HepG2 (cell line): ENCODE measurements at regions not wholly inside any gene's neighbourhood (a gene's known extent, or its start where the extent isn't known, plus 50 kb on each side); places are given as distances from the start of the nearest gene placed in this dataset.

ENCODE experiments used
- ATAC-seq: fragments of 200-7000 bp; cut with Tn5 transposase; 3 replicates; pipeline ENCODE4 v1.9.1; 2020; ENCODE audit warnings: mild to moderate bottlenecking, moderate library complexity
- BruUV-seq: library from RNA; stranded (reverse); fragments of 400-500 nt; replicated peaks from 2 replicates; lab custom pipeline; 2021; lab: Mats Ljungman, UMichigan
- CTCF ChIA-PET: fragments of 300-600 bp; formaldehyde crosslinking; extraction: SDS; loops from one replicate; lab custom pipeline; 2021; ENCODE audit warnings: low total read pairs, inconsistent platforms, low intra/inter-chr PET ratio; lab: Yijun Ruan, JAX
- POLR2A ChIA-PET: fragments of 350-600 bp; sonication (Branson Sonifier 250); formaldehyde crosslinking; loops from one replicate; lab custom pipeline; 2020; ENCODE audit warnings: antibody characterized with exemption, inconsistent platforms; lab: Yijun Ruan, JAX
- DNase-seq: peaks from one replicate; pipeline ENCODE4 v3.0.0-alpha.2; 2015; ENCODE audit warnings: low spot score
- FAIRE-seq: peaks from 3 replicates; lab custom pipeline; 2011; peaks lifted over from hg19 to GRCh38; lab: Jason Lieb, UNC
- H2AFZ ChIP-seq: one replicate; pipeline ENCODE4 v1.6.1; 2011; ENCODE audit warnings: low read length, inconsistent platforms
- H3K27ac ChIP-seq: fragments of 300-600 bp; 3 replicates; pipeline ENCODE4 v1.8.0; 2011; ENCODE audit warnings: mixed run types, mild to moderate bottlenecking, mixed read lengths, low read length, inconsistent platforms; ENCODE audit not compliant: insufficient read depth; ENCODE audit errors: extremely low read length
- H3K27me3 ChIP-seq, 2 experiments: fragments of 200-600 bp in 1 of 2; 2 replicates in 1 of 2; 3 replicates in 1 of 2; pipeline versions ENCODE4 v1.6.0 to v1.8.0; 2011; ENCODE audit warnings: low read length in 2 of 2, mild to moderate bottlenecking in 2 of 2, moderate library complexity in 2 of 2, inconsistent platforms in 1 of 2; ENCODE audit not compliant: insufficient read depth in 2 of 2, control insufficient read depth in 1 of 2
- H3K36me3 ChIP-seq, 2 experiments: fragments of 200-600 bp in 1 of 2; replicated peaks in 1 of 2; 2 replicates in 1 of 2; 3 replicates in 1 of 2; pipeline versions ENCODE4 v1.5.1 to v1.8.0; 2011; ENCODE audit warnings: low read length in 2 of 2, inconsistent platforms in 1 of 2; ENCODE audit not compliant: insufficient read depth in 2 of 2, control insufficient read depth in 1 of 2
- H3K4me1 ChIP-seq: 2 replicates; pipeline ENCODE4 v1.5.1; 2012; ENCODE audit warnings: low read length, inconsistent platforms; ENCODE audit not compliant: insufficient read depth
- H3K4me2 ChIP-seq: 2 replicates; pipeline ENCODE4 v1.6.0; 2011; ENCODE audit warnings: low read depth, low read length, inconsistent platforms
- H3K4me3 ChIP-seq, 3 experiments: fragments of 200-600 bp in 1 of 3; sonication (generic), shearing (Covaris generic) in 1 of 3; replicated peaks in 1 of 3; 2 replicates each; pipeline ENCODE4 v1.5.1; 2011 to 2016; ENCODE audit warnings: low read length in 3 of 3, inconsistent platforms in 2 of 3, low read depth in 2 of 3, mild to moderate bottlenecking in 2 of 3, control low read depth in 1 of 3, mixed read lengths in 1 of 3; ENCODE audit not compliant: insufficient read depth in 1 of 3
- H3K79me2 ChIP-seq: one replicate; pipeline ENCODE4 v1.6.1; 2011; ENCODE audit warnings: low read length, inconsistent platforms; ENCODE audit not compliant: insufficient read depth
- H3K9ac ChIP-seq: 2 replicates; pipeline ENCODE4 v1.6.0; 2011; ENCODE audit warnings: mild to moderate bottlenecking, low read depth, low read length, inconsistent platforms; ENCODE audit not compliant: insufficient read depth
- H3K9me3 ChIP-seq: 2 replicates; pipeline ENCODE4 v1.5.1; 2012; ENCODE audit warnings: mild to moderate bottlenecking, low read length
- H4K20me1 ChIP-seq: 2 replicates; pipeline ENCODE4 v1.6.0; 2011; ENCODE audit warnings: inconsistent platforms, mild to moderate bottlenecking, low read length, moderate library complexity; ENCODE audit not compliant: insufficient read depth
- DMAP1 ChIP-seq: IDR thresholded peaks from 2 replicates; pipeline ENCODE4 v1.6.1; 2016
- DNMT1 ChIP-seq: sonication (generic); formaldehyde crosslinking; IDR thresholded peaks from 2 replicates; pipeline ENCODE4 v1.5.1; 2020; ENCODE audit warnings: mild to moderate bottlenecking, missing genetic modification reagents
- KDM6A ChIP-seq: IDR thresholded peaks from 2 replicates; pipeline ENCODE4 v1.6.1; 2016; ENCODE audit warnings: low read depth
- MIER3 ChIP-seq: IDR thresholded peaks from 2 replicates; pipeline ENCODE4 v1.6.1; 2016; ENCODE audit warnings: missing compliant biosample characterization, borderline replicate concordance
- NR3C1 ChIP-seq: sonication (generic); formaldehyde crosslinking; IDR thresholded peaks from 2 replicates; pipeline ENCODE4 v1.4.0; 2020; ENCODE audit warnings: missing genetic modification reagents
- RFX1 ChIP-seq: fragments of 450-650 bp; IDR thresholded peaks from 2 replicates; pipeline ENCODE4 v1.6.1; 2017
- ZNF670 ChIP-seq: sonication (generic); formaldehyde crosslinking; IDR thresholded peaks from 2 replicates; pipeline ENCODE4 v1.8.0; 2022; ENCODE audit warnings: mild to moderate bottlenecking, missing genetic modification reagents, borderline replicate concordance
- ZNF782 ChIP-seq: sonication (generic); formaldehyde crosslinking; IDR thresholded peaks from 2 replicates; pipeline ENCODE4 v1.4.0; 2020; ENCODE audit warnings: missing genetic modification reagents, mild to moderate bottlenecking, borderline replicate concordance
- WGBS: methylation state at CpG from one replicate; pipeline ENCODE4 v1.1.6; 2017; ENCODE audit warnings: low lambda C conversion rate; 5-methylcytosine and 5-hydroxymethylcytosine counted together
- in situ Hi-C: cut with HindIII; loops from 2 replicates; pipeline ENCODE4 v1.10.0; 2017; ENCODE audit warnings: low pct_unique_long_range_greater_than_20kb; ENCODE audit not compliant: extremely low pct_ligation_motif_present
- intact Hi-C: fragments of 100-400 bp; cut with micrococcal nuclease; formaldehyde crosslinking; loops from one replicate; pipeline ENCODE4 v1.10.0; 2022; ENCODE audit not compliant: unreplicated experiment

- Histone ChIP-seq H3K4me2 (no peak overlapping the region), H3K27me3 (peaks cover 13 to 86% of the 10 kb centered on the region in 2 experiments), H3K27ac (no peak overlapping the region), H3K36me3 (no peaks in the 10 kb centered on the region), H3K4me3 (no peak overlapping the region), H3K9me3 (no peaks in the 10 kb centered on the region), H3K9ac (no peak overlapping the region), H3K79me2 (no peaks in the 10 kb centered on the region), H2AFZ (no peak overlapping the region), H4K20me1 (no peaks in the 10 kb centered on the region), H3K4me1 (no peaks in the 10 kb centered on the region)
- ChIA-PET CTCF (no interaction called here), POLR2A (no interaction called here)
- no peak for FAIRE-seq
- ATAC-seq: no peak
- no TSS peak for BruUV-seq
- intact Hi-C loops (no loop called here), in situ Hi-C loops (no loop called here)
- WGBS: 19% methylated on average over 10 of the region's 10 CpGs
- no peak for TF ChIP-seq DMAP1 (CRISPR knock-in tag)
- TF ChIP-seq ZNF670: no peak
- TF ChIP-seq MIER3 (CRISPR knock-in tag): no peak
- no peak for TF ChIP-seq RFX1
- TF ChIP-seq ZNF782: no peak
- DNase-seq: no peak
These were observed 53.6 kb upstream of the ADGRA1 start for GRCh38 chr10:133034092-133034491.

GRCh38 chr10:133033742-133034048 lies 54.0 kb upstream of the ADGRA1 start:
- no peaks in the 10 kb centered on the region for H3K36me3 ChIP-seq
- intact Hi-C loops: no loop called here
- H3K27ac ChIP-seq: no peak overlapping the region
- no peak overlapping the region for H2AFZ ChIP-seq
- H3K79me2 ChIP-seq: no peaks in the 10 kb centered on the region
- no peak overlapping the region for H3K4me3 ChIP-seq
- DNase-seq (no peak), FAIRE-seq (no peak), ATAC-seq (no peak)
- H3K4me1 ChIP-seq: no peaks in the 10 kb centered on the region
- BruUV-seq: no TSS peak
- CTCF ChIA-PET: no interaction called here
- no peak overlapping the region for H3K4me2 ChIP-seq
- POLR2A ChIA-PET: no interaction called here
- 11% methylated on average over 8 of the region's 11 CpGs for WGBS
- H4K20me1 ChIP-seq: no peaks in the 10 kb centered on the region
- peaks cover 13 to 85% of the 10 kb centered on the region in 2 experiments for H3K27me3 ChIP-seq
- H3K9me3 ChIP-seq: no peaks in the 10 kb centered on the region
- no peak overlapping the region for H3K9ac ChIP-seq
- TF ChIP-seq DNMT1 (CRISPR knock-in tag) (no peak), KDM6A (CRISPR knock-in tag) (no peak), NR3C1 (no peak)
- in situ Hi-C loops: no loop called here
